ENCODE measurements at regions not wholly inside any gene's neighbourhood (a gene's known extent, or its start where the extent isn't known, plus 50 kb on each side); places are given as distances from the start of the nearest gene placed in this dataset.

- Histone ChIP-seq H3K27ac (ENCODE audit: low read depth, low read length) (no peak overlapping the region), H3K36me3 (ENCODE audit: insufficient read depth, low read length) (no peaks in the 10 kb centered on the region), H2AFZ (ENCODE audit: low read length) (no peak overlapping the region), H3K27me3 (ENCODE audit: insufficient read depth, low read length) (no peaks in the 10 kb centered on the region), H3K9me3 (ENCODE audit: low read depth, low read length) (no peaks in the 10 kb centered on the region), H4K20me1 (ENCODE audit: insufficient read depth, low read length) (no peaks in the 10 kb centered on the region), H3K4me1 (ENCODE audit: insufficient read depth, low read length) (peaks cover 3% of the 10 kb centered on the region), H3K4me2 (ENCODE audit: insufficient read depth, low read length) (no peak overlapping the region), H3K4me3 (ENCODE audit: insufficient read depth, low read length) (no peak overlapping the region), H3K79me2 (ENCODE audit: insufficient read depth, low read length) (no peaks in the 10 kb centered on the region)
- DNase-seq (ENCODE audit: insufficient read length, low spot score, missing footprints), result no peak
- TF ChIP-seq, protein P1, sequence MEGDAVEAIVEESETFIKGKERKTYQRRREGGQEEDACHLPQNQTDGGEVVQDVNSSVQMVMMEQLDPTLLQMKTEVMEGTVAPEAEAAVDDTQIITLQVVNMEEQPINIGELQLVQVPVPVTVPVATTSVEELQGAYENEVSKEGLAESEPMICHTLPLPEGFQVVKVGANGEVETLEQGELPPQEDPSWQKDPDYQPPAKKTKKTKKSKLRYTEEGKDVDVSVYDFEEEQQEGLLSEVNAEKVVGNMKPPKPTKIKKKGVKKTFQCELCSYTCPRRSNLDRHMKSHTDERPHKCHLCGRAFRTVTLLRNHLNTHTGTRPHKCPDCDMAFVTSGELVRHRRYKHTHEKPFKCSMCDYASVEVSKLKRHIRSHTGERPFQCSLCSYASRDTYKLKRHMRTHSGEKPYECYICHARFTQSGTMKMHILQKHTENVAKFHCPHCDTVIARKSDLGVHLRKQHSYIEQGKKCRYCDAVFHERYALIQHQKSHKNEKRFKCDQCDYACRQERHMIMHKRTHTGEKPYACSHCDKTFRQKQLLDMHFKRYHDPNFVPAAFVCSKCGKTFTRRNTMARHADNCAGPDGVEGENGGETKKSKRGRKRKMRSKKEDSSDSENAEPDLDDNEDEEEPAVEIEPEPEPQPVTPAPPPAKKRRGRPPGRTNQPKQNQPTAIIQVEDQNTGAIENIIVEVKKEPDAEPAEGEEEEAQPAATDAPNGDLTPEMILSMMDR (IDR thresholded peaks at IDR 0.05; ENCODE audit: extremely low read depth, low read depth, low read length), result no peak
These were observed 322.0 kb downstream of the MFSD1 start for GRCh38 chr3:159123877-159124276.

GRCh38 chr3:159126261-159127020 lies 324.6 kb downstream of the MFSD1 start:
- no peak overlapping the region for H3K4me3 ChIP-seq (ENCODE audit: insufficient read depth, low read length)
- no peaks in the 10 kb centered on the region for H3K36me3 ChIP-seq (ENCODE audit: insufficient read depth, low read length)
- no peak overlapping the region for H3K27ac ChIP-seq (ENCODE audit: low read depth, low read length)
- no peak overlapping the region for H3K4me2 ChIP-seq (ENCODE audit: insufficient read depth, low read length)
- peak; percentile 67 for DNase-seq (ENCODE audit: insufficient read length, low spot score, missing footprints)
- H3K79me2 ChIP-seq (ENCODE audit: insufficient read depth, low read length), result no peaks in the 10 kb centered on the region
- H3K9me3 ChIP-seq (ENCODE audit: low read depth, low read length), result no peaks in the 10 kb centered on the region
- peaks cover 3% of the 10 kb centered on the region for H3K4me1 ChIP-seq (ENCODE audit: insufficient read depth, low read length)
- no peak overlapping the region for H2AFZ ChIP-seq (ENCODE audit: low read length)
- TF ChIP-seq, protein P1 (IDR thresholded peaks at IDR 0.05; ENCODE audit: extremely low read depth, low read depth, low read length), result no peak
- no peaks in the 10 kb centered on the region for H3K27me3 ChIP-seq (ENCODE audit: insufficient read depth, low read length)
- H4K20me1 ChIP-seq (ENCODE audit: insufficient read depth, low read length), result no peaks in the 10 kb centered on the region

GRCh38 chr3:159127021-159127392 lies 325.2 kb downstream of the MFSD1 start:
- H3K36me3 ChIP-seq (ENCODE audit: insufficient read depth, low read length), result no peaks in the 10 kb centered on the region
- no peaks in the 10 kb centered on the region for H3K79me2 ChIP-seq (ENCODE audit: insufficient read depth, low read length)
- no peak overlapping the region for H3K27ac ChIP-seq (ENCODE audit: low read depth, low read length)
- H3K27me3 ChIP-seq (ENCODE audit: insufficient read depth, low read length), result no peaks in the 10 kb centered on the region
- H4K20me1 ChIP-seq (ENCODE audit: insufficient read depth, low read length), result no peaks in the 10 kb centered on the region
- no peak overlapping the region for H3K4me2 ChIP-seq (ENCODE audit: insufficient read depth, low read length)
- no peak overlapping the region for H2AFZ ChIP-seq (ENCODE audit: low read length)
- TF ChIP-seq, protein P1 (IDR thresholded peaks at IDR 0.05; ENCODE audit: extremely low read depth, low read depth, low read length), result no peak
- peaks cover 3% of the 10 kb centered on the region for H3K4me1 ChIP-seq (ENCODE audit: insufficient read depth, low read length)
- no peaks in the 10 kb centered on the region for H3K9me3 ChIP-seq (ENCODE audit: low read depth, low read length)
- DNase-seq (ENCODE audit: insufficient read length, low spot score, missing footprints), result no peak
- H3K4me3 ChIP-seq (ENCODE audit: insufficient read depth, low read length), result no peak overlapping the region

DNA sequence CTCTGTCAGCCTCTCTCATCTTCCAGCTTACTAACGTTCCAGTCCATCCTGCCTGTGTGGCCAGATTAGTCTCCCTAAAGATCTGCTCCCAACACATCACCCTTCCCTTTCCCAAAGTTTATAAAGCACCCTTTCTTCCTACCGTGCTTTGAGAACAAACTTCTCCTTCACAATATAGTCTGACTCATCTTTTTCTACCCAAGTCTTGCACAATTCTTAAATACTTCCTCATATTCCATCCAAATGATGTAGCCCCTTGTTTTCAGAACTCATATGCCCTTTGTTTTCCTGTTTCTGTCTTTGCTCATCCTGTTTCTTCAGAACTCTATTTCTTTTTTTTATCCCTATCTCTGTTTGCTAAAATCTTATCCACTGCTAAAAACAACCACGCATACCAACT lies 326.8 kb downstream of the MFSD1 start:
- DNase-seq (ENCODE audit: insufficient read length, low spot score, missing footprints), result peak; percentile 17
- Histone ChIP-seq H3K9me3 (ENCODE audit: low read depth, low read length) (no peaks in the 10 kb centered on the region), H3K4me3 (ENCODE audit: insufficient read depth, low read length) (no peak overlapping the region), H3K36me3 (ENCODE audit: insufficient read depth, low read length) (no peaks in the 10 kb centered on the region), H3K27me3 (ENCODE audit: insufficient read depth, low read length) (no peaks in the 10 kb centered on the region), H3K4me1 (ENCODE audit: insufficient read depth, low read length) (peaks cover 3% of the 10 kb centered on the region), H3K79me2 (ENCODE audit: insufficient read depth, low read length) (no peaks in the 10 kb centered on the region), H2AFZ (ENCODE audit: low read length) (peak overlapping the region; percentile 76), H3K4me2 (ENCODE audit: insufficient read depth, low read length) (peak overlapping the region; percentile 40), H3K27ac (ENCODE audit: low read depth, low read length) (no peak overlapping the region), H4K20me1 (ENCODE audit: insufficient read depth, low read length) (no peaks in the 10 kb centered on the region)
- TF ChIP-seq, protein P1 (IDR thresholded peaks at IDR 0.05; ENCODE audit: extremely low read depth, low read depth, low read length), result no peak

All from osteoblast (primary cell).